GM18505 (cell line): ENCODE measurements at regions not wholly inside any gene's neighbourhood (a gene's known extent, or its start where the extent isn't known, plus 50 kb on each side); places are given as distances from the start of the nearest gene placed in this dataset.

ENCODE experiments used
- ATAC-seq: cut with Tn5 transposase; IDR thresholded peaks from one replicate; pipeline ENCODE4 v1.9.1; 2021; ENCODE audit not compliant: unreplicated experiment
- POLR2A ChIP-seq: IDR thresholded peaks from 4 replicates; pipeline ENCODE4 v1.6.1; 2011; ENCODE audit warnings: borderline replicate concordance; ENCODE audit not compliant: insufficient read depth, insufficient read length; ENCODE audit errors: extremely low read depth

DNA sequence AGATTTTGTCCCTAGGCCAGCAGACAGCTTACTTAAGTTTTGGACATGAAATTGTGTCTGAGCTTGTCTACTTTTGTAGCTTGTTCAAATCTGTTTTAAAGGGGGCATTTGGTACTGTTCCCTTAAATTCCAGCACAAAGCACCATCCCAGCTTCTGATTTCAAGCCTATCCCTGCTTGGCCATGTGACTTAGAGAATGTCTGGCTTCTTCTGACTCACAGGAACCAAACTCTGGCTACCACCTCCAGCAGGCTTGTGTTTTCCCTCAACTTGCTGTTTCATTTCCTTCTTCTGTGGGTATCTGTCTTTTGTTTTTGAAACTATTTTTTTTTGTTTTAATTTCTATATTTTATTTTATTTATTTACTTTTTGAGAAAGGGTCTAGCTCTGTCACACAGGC is 97.9 kb upstream of the FZD8 start:
- TF ChIP-seq POLR2A: no peak

DNA sequence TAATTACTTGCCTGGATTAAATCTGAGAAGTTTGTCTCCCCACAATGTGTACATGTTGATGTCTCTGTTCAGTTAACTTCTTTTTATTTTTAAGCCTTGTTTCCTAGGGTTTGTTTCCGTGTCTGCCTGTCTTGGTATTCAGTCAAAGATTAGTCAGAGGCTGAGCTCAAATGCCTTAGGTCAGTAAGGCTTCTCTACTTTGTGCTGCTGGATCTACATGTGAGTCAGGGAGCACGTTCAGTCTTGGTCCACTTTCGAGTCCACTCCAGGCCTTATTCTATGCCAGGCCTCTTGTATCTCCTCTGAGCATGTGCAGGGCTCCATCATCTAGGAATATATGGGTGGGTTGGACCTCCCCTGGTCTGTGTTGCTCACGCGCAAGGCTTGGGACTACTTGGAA is 93.3 kb upstream of the FZD8 start:
- no peak for TF ChIP-seq POLR2A
- no peak for ATAC-seq

More for the DNA sequence above, 97.9 kb upstream of the FZD8 start:
- no peak for ATAC-seq

DNA sequence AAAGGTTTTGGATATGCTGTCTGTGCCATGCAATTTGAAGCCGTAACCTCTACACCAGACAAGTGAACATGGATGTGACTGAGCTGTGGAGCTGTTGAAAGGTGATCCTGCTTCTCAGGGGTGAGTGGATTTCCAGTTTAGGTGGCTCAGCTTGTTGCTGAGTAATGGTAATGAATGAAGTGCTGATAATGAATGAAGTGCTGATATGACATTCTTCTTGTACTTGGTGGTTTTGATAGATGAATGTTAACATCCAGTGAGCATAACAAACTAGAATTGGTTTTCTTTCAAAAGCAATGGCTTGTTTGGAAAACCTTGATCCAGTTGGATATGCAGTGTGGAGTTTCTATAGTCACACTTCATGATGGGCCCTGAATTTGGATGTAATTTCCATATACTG is 89.7 kb upstream of the FZD8 start:
- no peak for TF ChIP-seq POLR2A

DNA sequence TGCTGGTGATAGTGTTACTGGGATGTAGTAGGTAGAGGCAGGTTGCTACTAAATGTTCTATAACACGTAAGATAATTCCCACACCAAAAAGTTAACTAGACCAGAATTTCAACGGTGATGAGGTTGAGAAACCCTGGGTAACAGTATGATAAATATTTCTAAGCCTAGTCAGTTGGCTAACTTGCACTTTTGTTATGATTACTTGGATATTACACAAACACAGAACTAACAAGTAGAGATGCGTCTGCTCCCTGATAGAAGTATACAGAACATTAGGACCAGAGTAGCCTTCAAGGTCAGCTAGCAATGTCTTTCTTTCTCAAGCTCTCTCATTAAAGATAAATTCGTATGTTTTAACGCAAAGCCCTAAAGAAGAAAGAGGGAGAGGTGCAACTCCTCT is 86.2 kb upstream of the FZD8 start:
- TF ChIP-seq POLR2A: no peak

More for the DNA sequence above, 89.7 kb upstream of the FZD8 start:
- no peak for ATAC-seq

DNA sequence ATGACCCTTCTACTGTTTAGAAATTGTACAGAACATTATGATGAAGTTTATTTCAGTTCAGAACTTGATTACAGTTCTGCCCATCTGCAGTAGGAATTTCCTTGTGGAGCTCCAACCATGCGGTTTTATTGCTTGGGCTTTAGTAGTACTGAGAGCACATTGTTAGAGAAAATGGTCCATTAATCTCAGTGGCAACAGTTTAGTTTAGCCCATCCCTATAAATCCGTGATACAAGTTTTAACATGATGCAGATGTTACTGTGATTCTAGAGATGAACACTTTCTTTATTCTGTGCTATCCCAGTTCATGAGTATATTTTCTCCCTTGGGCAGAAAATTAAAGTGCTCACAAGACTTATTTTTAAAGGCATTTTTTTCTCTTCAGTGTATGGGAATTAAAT is 84.8 kb upstream of the FZD8 start:
- no peak for TF ChIP-seq POLR2A
- ATAC-seq: no peak

More for the DNA sequence above, 86.2 kb upstream of the FZD8 start:
- no peak for ATAC-seq

DNA sequence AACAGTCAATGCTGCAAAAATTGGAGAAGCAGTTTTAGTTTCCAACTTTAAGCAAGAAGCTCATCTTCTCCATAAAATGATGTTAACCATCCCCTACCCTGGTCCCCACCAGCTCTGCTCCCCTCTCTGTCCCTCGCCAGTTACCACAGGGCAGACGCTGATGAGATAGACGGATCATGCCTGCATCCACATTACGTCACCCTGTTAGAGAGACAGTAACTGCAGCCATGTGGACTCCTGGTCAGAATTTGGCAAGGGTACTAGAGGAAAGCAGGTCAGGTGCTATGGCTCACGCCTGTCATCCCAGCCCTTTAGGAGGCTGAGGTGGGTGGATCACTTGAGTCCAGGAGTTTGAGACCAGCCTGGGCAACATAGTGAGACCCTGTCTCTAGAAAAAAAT is 81.9 kb upstream of the FZD8 start:
- no peak for TF ChIP-seq POLR2A
- no peak for ATAC-seq

DNA sequence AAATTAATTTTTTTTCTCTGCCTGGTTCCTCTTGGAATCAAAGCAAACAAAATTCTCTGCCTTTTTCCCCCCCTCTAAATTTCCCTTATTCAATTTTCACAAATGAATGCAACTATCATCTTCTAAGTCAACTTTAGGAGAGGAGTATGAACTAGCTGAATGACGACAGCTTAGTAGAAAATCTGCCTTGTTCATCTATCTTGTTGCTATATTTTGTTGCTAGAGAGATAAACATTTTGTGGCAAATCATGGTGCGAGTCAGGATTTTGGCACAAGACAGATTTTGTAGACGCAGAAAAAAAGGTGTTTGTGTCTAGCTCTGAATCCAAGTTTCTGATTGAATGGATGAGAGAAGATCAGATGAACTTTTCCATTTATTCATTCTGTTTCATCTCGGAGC is 81.0 kb upstream of the FZD8 start:
- TF ChIP-seq POLR2A: no peak

DNA sequence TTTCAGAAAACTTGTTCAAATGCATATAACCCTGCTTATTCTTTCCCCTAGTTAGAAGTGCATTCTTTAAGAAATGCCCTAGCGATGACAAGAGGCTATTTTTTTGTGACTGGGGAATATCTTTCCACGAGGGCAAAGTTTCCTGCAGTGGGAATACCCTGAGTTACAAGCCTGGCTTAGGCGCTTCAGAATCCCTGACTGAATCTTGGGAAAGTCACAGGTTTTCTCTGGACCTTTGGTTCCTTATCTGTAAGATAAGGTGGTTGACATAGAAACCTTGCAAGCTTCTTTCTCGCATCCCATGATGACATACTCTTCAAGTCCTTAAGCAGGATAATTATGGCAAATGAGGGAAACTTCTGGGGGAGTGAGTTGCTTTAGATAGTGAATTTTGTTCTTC is 80.5 kb upstream of the FZD8 start:
- no peak for TF ChIP-seq POLR2A
- no peak for ATAC-seq

More for the DNA sequence above, 81.0 kb upstream of the FZD8 start:
- ATAC-seq: no peak

DNA sequence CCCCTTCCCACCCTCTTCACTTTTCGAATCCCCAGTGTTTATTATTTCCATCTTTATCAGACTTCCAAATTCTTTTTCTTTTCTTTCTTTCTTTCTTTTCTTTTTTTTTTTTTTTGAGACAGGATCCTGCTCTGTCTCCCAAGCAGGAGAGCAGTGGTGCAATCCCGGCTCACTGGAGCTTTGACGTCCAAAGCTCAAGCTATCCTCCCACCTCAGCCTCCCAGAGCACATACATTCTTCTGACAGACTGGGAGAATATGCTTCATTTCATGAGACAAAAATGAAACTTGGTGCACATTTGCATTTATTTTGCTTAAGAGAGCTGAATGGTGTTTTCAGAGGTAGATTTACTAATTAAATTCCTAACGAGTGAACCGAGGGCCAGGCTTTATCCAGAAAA is 80.1 kb upstream of the FZD8 start:
- no peak for ATAC-seq
- TF ChIP-seq POLR2A: no peak

DNA sequence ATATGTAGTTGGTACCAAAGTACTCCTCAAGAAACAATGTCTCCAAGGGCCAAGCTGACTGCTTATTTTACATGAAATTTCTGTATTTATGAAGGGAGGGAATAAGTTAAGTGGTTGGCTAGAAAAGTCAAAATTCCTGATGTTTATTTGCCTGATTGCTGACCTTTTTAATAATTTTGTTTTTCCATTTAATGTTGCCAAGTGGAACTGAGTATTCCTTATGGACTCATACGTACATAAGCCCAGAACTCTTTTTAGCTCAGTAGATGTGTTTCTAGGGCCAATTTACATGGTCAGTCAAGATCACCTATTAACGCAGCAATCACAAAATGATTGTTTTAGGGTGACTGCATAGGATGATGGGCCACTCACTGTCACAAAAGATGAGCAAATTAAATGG is 78.3 kb upstream of the FZD8 start:
- TF ChIP-seq POLR2A: no peak
- ATAC-seq: no peak

DNA sequence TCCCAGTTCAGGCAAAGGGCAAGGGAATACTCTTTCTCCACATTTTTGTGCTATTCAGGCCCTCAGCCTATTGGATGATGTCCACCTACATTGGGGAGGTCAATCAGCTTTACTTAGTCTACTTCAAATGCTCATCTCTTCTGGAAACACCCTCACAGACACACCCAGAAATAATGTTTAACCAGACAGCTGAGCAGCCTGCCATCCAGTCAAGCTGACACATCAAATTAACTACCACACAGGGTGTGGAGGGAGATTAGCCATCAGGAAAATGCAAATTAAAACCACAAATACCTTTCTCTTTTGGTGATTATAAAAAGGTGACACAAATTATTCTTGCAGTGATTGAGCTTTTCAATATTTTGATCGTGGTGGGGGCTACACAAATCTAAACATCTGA is 74.7 kb upstream of the FZD8 start:
- ATAC-seq: no peak
- TF ChIP-seq POLR2A: no peak

DNA sequence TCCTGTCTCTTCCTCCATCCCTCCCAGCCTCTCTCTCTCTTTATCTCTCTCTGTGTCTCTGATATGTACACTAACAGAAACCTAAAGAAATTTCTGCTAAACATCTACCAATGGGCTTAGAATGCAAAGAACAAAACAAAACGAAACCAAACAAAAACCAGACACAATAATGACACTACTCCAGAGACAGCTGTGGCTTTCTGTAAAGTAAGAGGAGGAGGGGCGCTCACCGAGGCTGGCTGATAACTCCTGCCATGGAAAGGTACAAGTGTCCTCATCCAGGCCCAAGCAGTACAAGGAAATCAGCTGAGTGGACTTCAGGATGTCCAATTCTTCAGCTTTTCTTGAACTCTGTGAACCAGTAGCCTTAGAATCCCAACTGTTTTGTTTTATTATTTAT is 70.4 kb upstream of the FZD8 start:
- TF ChIP-seq POLR2A: no peak
- no peak for ATAC-seq

DNA sequence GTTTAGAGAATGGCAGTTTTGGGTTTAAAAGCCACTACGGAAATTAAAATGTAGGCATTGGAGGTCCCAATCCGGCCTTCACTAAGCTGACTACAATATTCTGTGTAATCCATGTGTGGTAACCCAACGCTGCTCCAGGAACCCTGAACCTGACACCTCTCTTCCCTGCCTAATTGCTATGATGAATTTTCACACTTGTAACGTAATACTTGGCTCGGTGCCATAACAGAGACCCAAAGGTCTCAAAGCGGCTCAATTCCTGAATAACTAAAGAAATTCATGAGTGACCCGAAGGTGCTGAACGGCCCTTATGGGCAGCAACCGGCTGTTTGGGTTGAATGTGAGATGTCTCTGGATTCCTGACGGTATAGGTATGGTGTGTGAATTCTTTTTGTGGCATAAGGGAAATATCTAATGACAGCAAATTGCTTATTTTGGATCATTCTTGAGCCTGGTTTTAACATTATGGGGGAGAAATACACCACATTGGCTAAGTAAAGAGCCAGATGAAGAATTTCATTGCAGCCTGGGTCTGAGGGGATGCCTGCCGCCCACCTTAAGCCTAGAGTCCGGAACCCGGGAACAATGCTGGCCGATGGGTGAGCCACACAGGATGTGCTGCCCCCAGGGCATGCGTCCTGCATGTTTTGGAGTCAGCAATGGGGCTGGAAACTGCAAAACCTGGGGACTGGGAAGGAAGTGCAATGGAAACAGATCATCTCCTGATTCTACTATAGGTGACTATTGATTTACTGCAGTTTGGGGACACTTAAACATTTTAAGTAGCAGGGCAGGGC is 69.7 kb upstream of the FZD8 start:
- ATAC-seq: no peak
- no peak for TF ChIP-seq POLR2A

DNA sequence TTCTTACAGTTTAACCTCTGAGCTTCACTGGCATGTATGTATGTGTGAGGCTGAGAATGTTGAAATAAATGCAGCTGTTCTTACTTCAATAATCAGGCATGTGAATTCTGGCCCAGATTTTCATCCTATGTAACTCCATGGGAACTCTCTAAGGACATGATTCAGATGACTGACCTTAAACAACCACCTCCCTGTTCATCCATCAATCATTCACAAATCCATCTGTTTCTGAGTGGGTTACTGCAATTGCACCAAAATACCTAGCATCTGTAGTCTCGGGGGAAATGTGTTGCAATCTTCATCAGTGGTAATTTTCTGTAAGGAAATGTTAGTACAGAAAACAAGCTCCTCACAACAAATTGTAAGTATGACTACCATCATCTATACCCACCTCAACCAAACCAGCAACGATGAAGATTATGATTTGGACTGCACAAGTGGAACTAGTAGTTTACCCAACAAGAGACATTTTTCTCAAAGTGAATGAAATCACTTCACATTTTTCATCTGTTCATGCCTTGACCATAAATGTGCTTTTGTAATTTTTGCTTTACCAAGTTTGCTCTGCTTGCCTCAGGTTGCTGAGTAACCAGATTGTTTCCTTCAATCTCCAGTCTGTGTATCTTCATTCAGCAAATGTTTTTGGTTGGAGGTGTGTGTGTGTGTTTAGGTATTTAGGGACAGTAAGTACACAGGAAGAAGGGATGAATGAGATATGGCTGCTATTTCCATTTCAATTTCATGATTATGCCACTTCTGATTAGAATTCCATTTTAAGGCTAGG is 65.7 kb upstream of the FZD8 start:
- no peak for ATAC-seq
- TF ChIP-seq POLR2A: no peak
